ENCODE measurements at regions not wholly inside any gene's neighbourhood (a gene's known extent, or its start where the extent isn't known, plus 50 kb on each side); places are given as distances from the start of the nearest gene placed in this dataset.

DNA sequence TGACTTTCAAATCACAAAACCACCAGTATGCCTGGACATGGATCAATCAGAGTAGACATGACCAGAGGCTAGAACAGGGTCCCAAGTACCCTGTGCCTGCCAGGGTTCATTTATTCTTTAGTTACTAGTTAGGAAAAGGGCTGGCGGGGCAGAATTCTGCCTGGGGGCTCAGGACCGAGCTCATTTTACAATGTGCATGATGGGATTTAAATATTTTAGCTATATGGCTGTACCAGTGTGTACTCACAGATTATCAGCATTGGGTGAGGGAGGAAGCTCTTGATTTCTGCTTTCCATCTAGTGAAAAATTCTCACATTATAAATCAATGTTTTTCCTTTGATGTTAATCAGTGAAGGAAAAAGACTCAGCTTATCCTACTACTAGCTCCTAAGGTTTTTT lies 1511.1 kb downstream of the EFNA5 start:
- DNase-seq (ENCODE audit: low spot score), result no peak
- TF ChIP-seq, protein P1, sequence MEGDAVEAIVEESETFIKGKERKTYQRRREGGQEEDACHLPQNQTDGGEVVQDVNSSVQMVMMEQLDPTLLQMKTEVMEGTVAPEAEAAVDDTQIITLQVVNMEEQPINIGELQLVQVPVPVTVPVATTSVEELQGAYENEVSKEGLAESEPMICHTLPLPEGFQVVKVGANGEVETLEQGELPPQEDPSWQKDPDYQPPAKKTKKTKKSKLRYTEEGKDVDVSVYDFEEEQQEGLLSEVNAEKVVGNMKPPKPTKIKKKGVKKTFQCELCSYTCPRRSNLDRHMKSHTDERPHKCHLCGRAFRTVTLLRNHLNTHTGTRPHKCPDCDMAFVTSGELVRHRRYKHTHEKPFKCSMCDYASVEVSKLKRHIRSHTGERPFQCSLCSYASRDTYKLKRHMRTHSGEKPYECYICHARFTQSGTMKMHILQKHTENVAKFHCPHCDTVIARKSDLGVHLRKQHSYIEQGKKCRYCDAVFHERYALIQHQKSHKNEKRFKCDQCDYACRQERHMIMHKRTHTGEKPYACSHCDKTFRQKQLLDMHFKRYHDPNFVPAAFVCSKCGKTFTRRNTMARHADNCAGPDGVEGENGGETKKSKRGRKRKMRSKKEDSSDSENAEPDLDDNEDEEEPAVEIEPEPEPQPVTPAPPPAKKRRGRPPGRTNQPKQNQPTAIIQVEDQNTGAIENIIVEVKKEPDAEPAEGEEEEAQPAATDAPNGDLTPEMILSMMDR (IDR thresholded peaks at IDR 0.05; ENCODE audit: extremely low read depth, insufficient read depth, missing control alignments), result no peak
- in situ Hi-C loops (cut with MboI; ENCODE audit: low pct_unique_long_range_greater_than_20kb, low sequenced_read_pairs, unreplicated experiment), result no loop called here

DNA sequence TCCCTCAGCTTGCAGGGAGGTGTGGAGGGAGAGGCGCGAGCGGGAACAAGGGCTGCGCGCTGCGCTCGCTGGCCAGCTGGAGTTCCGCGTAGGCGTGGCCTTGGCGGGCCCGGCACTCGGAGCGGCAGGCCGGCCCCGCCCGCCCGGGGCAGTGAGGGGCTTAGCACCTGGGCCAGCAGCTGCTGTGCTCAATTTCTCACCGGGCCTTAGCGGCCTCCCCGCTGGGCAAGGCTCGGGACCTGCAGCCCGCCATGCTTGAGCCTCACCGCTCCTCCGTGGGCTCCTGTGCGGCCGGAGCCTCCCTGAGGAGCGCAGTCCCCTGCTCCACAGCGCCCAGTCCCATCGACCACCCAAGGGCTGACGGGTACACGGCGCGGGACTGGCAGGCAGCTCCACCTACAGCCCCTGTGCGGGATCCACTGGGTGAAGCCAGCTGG lies 1516.4 kb downstream of the EFNA5 start:
- TF ChIP-seq, protein P1 (IDR thresholded peaks at IDR 0.05; ENCODE audit: extremely low read depth, insufficient read depth, missing control alignments), result no peak
- DNase-seq (ENCODE audit: low spot score), result no peak
- in situ Hi-C loops (cut with MboI; ENCODE audit: low pct_unique_long_range_greater_than_20kb, low sequenced_read_pairs, unreplicated experiment), result no loop called here

DNA sequence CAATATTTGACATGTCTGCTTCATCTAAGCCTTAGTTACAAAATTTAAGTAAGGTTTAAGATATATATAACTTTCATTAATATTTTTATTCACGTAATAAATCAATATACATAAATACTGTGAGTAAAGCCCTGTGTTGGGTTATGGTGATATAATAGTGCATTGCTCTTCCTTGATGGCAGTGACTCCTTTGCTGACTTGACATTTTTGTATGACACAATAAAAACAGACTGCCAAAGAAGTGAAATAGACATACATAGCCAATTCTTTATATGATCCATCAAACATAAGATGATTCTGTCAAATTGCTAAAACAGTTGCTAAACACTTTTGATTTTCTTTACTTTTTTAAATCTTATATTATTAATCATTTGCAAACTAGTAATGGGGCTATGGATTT lies 1518.2 kb downstream of the EFNA5 start:
- TF ChIP-seq, protein P1 (IDR thresholded peaks at IDR 0.05; ENCODE audit: extremely low read depth, insufficient read depth, missing control alignments), result no peak
- DNase-seq (ENCODE audit: low spot score), result no peak
- in situ Hi-C loops (cut with MboI; ENCODE audit: low pct_unique_long_range_greater_than_20kb, low sequenced_read_pairs, unreplicated experiment), result no loop called here

DNA sequence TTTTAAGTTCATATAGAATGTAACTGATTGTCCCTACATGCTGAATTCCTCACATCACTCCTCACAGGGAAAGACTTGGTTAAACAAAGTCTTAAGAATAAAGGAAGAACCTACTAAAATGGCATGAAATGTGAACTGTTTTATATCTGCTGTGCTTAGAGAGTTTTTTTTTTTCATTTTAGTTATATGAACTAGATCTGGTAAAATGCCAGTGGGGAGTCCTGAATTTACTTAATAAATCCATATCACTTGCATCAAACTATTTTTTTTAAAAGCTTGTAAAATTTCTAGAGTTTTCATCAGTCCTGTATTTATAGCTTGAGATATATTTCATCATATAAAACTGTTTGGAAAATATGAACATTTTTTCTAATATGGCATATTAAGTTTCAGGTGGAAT lies 1528.6 kb downstream of the EFNA5 start:
- no peak for DNase-seq (ENCODE audit: low spot score)
- in situ Hi-C loops (cut with MboI; ENCODE audit: low pct_unique_long_range_greater_than_20kb, low sequenced_read_pairs, unreplicated experiment), result no loop called here
- TF ChIP-seq, protein P1 (IDR thresholded peaks at IDR 0.05; ENCODE audit: extremely low read depth, insufficient read depth, missing control alignments), result no peak

DNA sequence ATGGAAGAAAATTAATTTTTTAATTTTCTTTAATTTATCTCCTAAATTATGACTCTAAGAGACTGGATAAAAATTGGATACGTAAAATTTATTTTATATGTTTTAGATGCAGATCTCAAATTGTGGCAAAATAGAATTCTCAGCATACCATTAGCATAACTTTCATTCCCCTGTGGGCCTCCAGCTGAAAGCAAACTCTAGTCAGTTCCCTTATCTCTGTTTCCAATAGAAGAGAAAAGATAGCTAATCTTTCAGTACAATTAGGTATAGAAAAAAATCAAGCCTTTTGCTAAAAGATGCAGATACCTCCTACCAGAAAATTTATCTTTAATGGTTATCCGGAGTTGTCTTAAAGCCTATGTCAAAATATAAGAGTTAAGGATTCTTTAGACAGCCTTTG lies 1530.6 kb downstream of the EFNA5 start:
- in situ Hi-C loops (cut with MboI; ENCODE audit: low pct_unique_long_range_greater_than_20kb, low sequenced_read_pairs, unreplicated experiment), result no loop called here
- DNase-seq (ENCODE audit: low spot score), result no peak
- TF ChIP-seq, protein P1 (IDR thresholded peaks at IDR 0.05; ENCODE audit: extremely low read depth, insufficient read depth, missing control alignments), result no peak

DNA sequence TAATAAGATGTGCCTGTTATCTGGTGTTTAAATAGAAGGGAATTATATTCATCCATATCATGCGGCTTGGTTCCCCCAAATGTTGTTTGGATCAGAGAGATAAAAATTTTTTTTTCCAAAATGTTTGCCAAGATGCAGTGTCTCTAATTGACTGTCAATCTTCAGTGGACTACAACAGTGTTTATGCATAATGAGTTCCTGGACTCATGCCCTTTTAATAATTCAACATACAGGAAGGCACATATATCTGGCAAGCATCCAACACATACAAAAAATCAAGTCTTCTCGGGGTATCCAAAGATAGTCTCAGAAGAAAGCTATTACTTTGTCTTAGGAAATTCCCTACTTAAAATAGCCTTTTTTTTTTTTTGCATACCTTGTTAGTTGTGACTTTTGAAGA lies 1534.7 kb downstream of the EFNA5 start:
- TF ChIP-seq, protein P1 (IDR thresholded peaks at IDR 0.05; ENCODE audit: extremely low read depth, insufficient read depth, missing control alignments), result no peak
- no peak for DNase-seq (ENCODE audit: low spot score)
- in situ Hi-C loops (cut with MboI; ENCODE audit: low pct_unique_long_range_greater_than_20kb, low sequenced_read_pairs, unreplicated experiment), result no loop called here

DNA sequence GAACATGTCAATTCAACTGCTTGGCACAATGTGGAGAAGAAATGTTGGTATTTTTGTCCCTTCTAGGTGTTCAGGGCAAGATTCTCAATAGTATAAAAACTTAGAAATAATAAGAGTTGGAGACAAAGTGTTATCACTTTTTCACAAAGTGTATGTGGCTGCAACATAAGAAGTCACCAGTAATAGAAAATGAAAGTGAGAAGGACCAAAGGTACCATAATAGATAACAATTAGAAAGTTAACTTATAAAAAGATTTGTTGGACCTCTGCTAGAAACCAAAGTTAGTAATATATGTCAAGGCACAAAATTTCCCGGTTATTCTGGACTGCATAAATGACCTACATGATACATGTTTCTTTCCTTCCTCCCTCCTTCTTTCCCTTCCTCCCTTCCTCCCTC lies 1535.3 kb downstream of the EFNA5 start:
- in situ Hi-C loops (cut with MboI; ENCODE audit: low pct_unique_long_range_greater_than_20kb, low sequenced_read_pairs, unreplicated experiment), result no loop called here
- TF ChIP-seq, protein P1 (IDR thresholded peaks at IDR 0.05; ENCODE audit: extremely low read depth, insufficient read depth, missing control alignments), result no peak
- DNase-seq (ENCODE audit: low spot score), result no peak
